ENCODE measurements at regions not wholly inside any gene's neighbourhood (a gene's known extent, or its start where the extent isn't known, plus 50 kb on each side); places are given as distances from the start of the nearest gene placed in this dataset.

DNA sequence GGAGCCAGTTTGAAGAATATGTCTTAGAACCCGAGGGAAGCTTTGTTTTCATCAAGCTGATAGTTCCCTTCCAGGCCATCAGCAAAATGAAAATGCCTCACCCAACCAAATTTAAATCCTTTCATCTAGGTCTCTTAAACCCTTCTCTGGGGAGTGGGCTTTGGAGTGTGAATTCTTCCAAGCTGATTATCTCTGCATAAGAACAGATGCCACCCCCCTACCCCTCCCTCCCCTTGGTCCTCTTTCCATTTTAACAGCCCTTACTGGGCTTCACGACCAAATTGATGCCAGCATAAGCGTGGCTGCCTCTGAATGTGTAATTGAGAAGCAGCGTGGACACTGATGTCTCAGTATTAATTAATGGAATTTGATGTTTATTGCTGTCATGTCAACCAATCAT lies 509.7 kb upstream of the CLINT1 start:
- TF ChIP-seq, protein P1, sequence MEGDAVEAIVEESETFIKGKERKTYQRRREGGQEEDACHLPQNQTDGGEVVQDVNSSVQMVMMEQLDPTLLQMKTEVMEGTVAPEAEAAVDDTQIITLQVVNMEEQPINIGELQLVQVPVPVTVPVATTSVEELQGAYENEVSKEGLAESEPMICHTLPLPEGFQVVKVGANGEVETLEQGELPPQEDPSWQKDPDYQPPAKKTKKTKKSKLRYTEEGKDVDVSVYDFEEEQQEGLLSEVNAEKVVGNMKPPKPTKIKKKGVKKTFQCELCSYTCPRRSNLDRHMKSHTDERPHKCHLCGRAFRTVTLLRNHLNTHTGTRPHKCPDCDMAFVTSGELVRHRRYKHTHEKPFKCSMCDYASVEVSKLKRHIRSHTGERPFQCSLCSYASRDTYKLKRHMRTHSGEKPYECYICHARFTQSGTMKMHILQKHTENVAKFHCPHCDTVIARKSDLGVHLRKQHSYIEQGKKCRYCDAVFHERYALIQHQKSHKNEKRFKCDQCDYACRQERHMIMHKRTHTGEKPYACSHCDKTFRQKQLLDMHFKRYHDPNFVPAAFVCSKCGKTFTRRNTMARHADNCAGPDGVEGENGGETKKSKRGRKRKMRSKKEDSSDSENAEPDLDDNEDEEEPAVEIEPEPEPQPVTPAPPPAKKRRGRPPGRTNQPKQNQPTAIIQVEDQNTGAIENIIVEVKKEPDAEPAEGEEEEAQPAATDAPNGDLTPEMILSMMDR (IDR thresholded peaks at IDR 0.05) = no peak
- TF ChIP-seq POLR2A (IDR thresholded peaks at IDR 0.05) (no peak), POLR2AphosphoS5 (IDR thresholded peaks at IDR 0.05) (no peak), EP300 (IDR thresholded peaks at IDR 0.05) (no peak)
